Nephron progenitor cell (in vitro differentiated cells): ENCODE measurements at regions not wholly inside any gene's neighbourhood (a gene's known extent, or its start where the extent isn't known, plus 50 kb on each side); places are given as distances from the start of the nearest gene placed in this dataset.

ENCODE experiments used
- DNase-seq: peaks from one replicate; pipeline ENCODE4 v3.0.0; 2021
- H3K27ac Mint-ChIP-seq: 2 replicates; pipeline ENCODE4 v1.8.0; 2021; ENCODE audit warnings: mild to moderate bottlenecking, moderate library complexity, mixed read lengths
- H3K27me3 Mint-ChIP-seq: 2 replicates; pipeline ENCODE4 v1.8.0; 2021; ENCODE audit warnings: mild to moderate bottlenecking, low read depth, mixed read lengths; ENCODE audit not compliant: poor library complexity
- H3K36me3 Mint-ChIP-seq: 2 replicates; pipeline ENCODE4 v1.8.0; 2021; ENCODE audit warnings: low read depth, mixed read lengths
- H3K4me1 Mint-ChIP-seq: 2 replicates; pipeline ENCODE4 v1.8.0; 2021; ENCODE audit warnings: mixed read lengths
- H3K4me3 Mint-ChIP-seq: 2 replicates; pipeline ENCODE4 v1.8.0; 2021; ENCODE audit warnings: mild to moderate bottlenecking, moderate library complexity, mixed read lengths
- H3K9me3 Mint-ChIP-seq: 2 replicates; pipeline ENCODE4 v1.8.0; 2021; ENCODE audit warnings: mild to moderate bottlenecking, moderate library complexity, mixed read lengths
- TF ChIP-seq, protein P1 (sequence below): fragments of 200-600 bp; sonication (generic); IDR thresholded peaks from 2 replicates; pipeline ENCODE4 v1.5.0; 2021; ENCODE audit warnings: antibody characterized with exemption

DNA sequence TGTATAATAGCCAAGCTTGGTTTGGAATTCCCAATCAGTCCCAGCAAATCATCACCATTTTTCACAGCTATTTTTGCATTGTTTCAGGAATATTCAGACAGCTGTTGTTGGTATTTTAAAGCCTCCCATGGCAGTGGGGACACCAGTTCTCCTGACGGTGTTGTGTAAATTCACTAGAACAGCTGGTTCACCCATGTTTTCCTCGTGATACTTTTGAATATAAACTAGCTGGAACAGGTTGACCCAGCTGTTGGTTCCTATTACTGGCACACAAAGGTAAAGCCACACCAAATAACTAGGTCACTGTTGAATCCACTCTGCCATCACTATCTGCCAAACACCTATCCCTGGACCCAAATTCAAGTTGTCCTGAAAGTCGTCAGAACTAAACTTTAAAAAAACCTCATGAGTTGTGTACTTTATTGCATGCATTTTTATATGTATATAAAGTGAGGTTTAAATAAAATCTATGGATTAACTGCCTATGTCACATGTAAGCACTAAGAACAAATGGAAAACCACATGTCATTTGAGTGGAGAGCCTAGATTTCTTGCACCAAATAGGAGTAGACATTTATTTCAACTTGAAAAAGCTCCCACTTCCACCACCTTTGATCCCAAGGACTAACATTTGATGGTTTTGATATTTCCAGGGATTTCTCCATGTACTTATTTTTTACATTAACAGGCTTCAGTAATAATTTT is 121.9 kb upstream of the PIK3R1 start:
- H3K27ac Mint-ChIP-seq = no peak overlapping the region
- H3K4me3 Mint-ChIP-seq = no peak overlapping the region
- H3K27me3 Mint-ChIP-seq = no peaks in the 10 kb centered on the region
- DNase-seq = no peak
- no peaks in the 10 kb centered on the region for H3K4me1 Mint-ChIP-seq
- H3K36me3 Mint-ChIP-seq = peaks cover 8% of the 10 kb centered on the region
- TF ChIP-seq, protein P1, sequence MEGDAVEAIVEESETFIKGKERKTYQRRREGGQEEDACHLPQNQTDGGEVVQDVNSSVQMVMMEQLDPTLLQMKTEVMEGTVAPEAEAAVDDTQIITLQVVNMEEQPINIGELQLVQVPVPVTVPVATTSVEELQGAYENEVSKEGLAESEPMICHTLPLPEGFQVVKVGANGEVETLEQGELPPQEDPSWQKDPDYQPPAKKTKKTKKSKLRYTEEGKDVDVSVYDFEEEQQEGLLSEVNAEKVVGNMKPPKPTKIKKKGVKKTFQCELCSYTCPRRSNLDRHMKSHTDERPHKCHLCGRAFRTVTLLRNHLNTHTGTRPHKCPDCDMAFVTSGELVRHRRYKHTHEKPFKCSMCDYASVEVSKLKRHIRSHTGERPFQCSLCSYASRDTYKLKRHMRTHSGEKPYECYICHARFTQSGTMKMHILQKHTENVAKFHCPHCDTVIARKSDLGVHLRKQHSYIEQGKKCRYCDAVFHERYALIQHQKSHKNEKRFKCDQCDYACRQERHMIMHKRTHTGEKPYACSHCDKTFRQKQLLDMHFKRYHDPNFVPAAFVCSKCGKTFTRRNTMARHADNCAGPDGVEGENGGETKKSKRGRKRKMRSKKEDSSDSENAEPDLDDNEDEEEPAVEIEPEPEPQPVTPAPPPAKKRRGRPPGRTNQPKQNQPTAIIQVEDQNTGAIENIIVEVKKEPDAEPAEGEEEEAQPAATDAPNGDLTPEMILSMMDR = no peak
- H3K9me3 Mint-ChIP-seq = peaks cover 20% of the 10 kb centered on the region

DNA sequence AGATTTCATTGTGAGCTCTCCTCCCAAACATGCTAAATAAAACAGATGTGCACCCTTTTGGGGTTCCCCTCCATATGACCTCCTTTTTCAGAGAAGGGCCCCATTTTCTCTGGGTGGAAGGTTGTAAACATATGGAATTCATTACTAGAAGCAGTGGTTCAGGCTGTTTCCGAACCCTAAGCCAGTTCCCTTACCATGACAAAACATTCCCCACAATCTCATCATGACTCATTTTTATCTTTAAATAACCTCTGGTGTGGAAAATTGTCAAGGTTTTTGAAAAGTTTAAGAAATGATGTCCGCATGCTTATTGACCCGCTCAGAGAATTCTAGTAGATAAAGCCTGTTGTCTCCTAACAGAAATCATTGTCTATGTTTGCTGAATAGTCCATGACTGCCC is 127.3 kb upstream of the PIK3R1 start:
- H3K27ac Mint-ChIP-seq = no peak overlapping the region
- H3K9me3 Mint-ChIP-seq = peaks cover 13% of the 10 kb centered on the region
- H3K4me3 Mint-ChIP-seq = no peak overlapping the region
- no peak for DNase-seq
- no peaks in the 10 kb centered on the region for H3K27me3 Mint-ChIP-seq
- peaks cover 8% of the 10 kb centered on the region for H3K36me3 Mint-ChIP-seq
- TF ChIP-seq, protein P1 = no peak
- H3K4me1 Mint-ChIP-seq = no peaks in the 10 kb centered on the region

DNA sequence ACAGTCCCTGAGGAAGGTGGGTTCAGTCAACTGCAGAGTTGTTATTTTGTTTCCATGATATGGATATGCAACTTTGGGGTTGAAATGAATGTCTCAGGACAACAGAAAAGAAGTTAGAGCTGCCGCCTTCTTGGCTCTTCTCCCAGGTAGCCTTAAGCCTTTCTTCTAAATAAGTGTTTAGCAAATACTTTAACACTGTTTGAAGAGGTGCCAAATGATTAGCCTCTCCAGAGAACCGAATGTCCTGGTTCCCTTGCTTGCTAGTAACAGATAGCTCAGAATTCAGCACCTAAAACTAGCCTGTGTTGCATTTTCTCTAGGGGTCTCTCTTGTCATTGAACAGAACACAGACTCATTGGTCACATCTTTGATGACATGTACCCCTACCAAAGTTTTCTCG is 127.7 kb upstream of the PIK3R1 start:
- no peak overlapping the region for H3K27ac Mint-ChIP-seq
- H3K4me1 Mint-ChIP-seq = no peaks in the 10 kb centered on the region
- H3K9me3 Mint-ChIP-seq = peaks cover 13% of the 10 kb centered on the region
- no peak overlapping the region for H3K4me3 Mint-ChIP-seq
- H3K36me3 Mint-ChIP-seq = peaks cover 8% of the 10 kb centered on the region
- no peaks in the 10 kb centered on the region for H3K27me3 Mint-ChIP-seq
- TF ChIP-seq, protein P1 = no peak
- DNase-seq = no peak

DNA sequence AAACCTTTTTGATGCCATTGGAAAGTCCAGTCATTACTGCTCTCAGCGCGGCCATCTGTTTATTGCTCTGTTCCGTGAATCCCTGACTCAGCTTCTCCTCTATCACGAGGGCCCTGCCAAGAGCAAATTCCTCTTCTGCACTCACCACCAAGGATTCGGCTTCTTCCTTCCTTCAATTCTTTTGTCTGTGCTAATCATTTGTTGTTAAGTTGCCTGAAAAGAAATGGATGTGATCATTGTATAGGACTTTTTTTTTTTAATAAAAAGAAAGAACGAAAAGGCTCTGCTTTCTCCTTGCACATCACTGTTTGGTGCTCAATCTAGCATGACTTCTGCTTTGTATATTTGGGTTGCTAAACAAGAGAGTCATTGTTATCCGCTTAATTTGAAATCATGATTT is 128.7 kb upstream of the PIK3R1 start:
- TF ChIP-seq, protein P1 = no peak
- Mint-ChIP-seq H3K36me3 (peaks cover 8% of the 10 kb centered on the region), H3K9me3 (peaks cover 13% of the 10 kb centered on the region), H3K4me1 (no peaks in the 10 kb centered on the region), H3K27ac (no peak overlapping the region), H3K4me3 (no peak overlapping the region), H3K27me3 (no peaks in the 10 kb centered on the region)
- no peak for DNase-seq

DNA sequence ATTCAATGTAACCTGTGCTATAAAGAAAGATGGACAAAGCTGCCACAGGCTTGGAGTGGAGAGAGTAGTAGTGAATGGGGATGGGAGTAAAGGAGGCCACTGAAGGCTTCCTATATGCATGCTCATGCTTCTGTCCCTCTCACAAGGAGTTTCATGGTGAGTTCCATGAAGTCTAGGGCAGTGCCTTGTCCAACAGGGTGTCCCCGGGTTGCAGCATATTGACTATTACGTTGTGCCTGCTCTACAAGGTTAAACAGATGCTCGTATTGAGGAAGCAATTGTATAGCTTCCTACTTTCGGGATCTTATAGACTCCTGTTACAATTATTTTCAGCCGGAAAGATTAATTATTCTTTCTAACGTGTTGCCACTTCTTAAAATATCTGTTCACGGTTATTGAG is 129.1 kb upstream of the PIK3R1 start:
- no peaks in the 10 kb centered on the region for H3K27me3 Mint-ChIP-seq
- TF ChIP-seq, protein P1 = no peak
- H3K9me3 Mint-ChIP-seq = peaks cover 13% of the 10 kb centered on the region
- H3K36me3 Mint-ChIP-seq = peaks cover 8% of the 10 kb centered on the region
- no peak for DNase-seq
- no peaks in the 10 kb centered on the region for H3K4me1 Mint-ChIP-seq
- H3K27ac Mint-ChIP-seq = no peak overlapping the region
- H3K4me3 Mint-ChIP-seq = no peak overlapping the region

DNA sequence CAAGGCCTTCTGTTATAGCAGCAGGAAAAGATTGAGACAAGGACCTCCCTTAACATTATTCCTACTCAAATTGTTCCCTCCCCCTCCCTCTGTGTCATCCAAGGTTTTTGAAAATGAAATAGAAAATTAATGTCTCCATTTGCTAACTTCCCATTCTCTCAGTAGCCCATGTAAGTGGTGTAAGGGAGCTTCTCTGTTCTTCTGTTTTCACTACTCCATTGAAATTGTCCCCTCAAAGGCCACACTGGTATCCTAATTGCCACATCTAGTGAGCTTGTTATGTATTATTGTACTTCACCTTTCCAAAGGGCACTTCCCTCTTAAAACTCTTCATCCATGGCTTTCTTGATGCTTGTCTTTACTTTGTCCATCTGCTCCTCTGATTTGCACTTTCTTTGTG is 131.2 kb upstream of the PIK3R1 start:
- no peak overlapping the region for H3K27ac Mint-ChIP-seq
- TF ChIP-seq, protein P1 = no peak
- peaks cover 5% of the 10 kb centered on the region for H3K9me3 Mint-ChIP-seq
- H3K4me3 Mint-ChIP-seq = no peak overlapping the region
- peaks cover 1% of the 10 kb centered on the region for H3K27me3 Mint-ChIP-seq
- H3K36me3 Mint-ChIP-seq = no peaks in the 10 kb centered on the region
- H3K4me1 Mint-ChIP-seq = peaks cover 8% of the 10 kb centered on the region
- no peak for DNase-seq
